Activated B cell treated with CpG ODN at 0.5 μM for 24 hours (primary cell): ENCODE measurements at regions not wholly inside any gene's neighbourhood (a gene's known extent, or its start where the extent isn't known, plus 50 kb on each side); places are given as distances from the start of the nearest gene placed in this dataset.

Experiments
- ATAC-seq: fragments of 200-7000 bp; cut with Tn5 transposase; one replicate; pipeline ENCODE4 v1.10.0; 2021; ENCODE audit warnings: low read depth, mild to moderate bottlenecking, moderate library complexity
- CTCF ChIA-PET: fragments of 350-600 bp; sonication (Branson Sonifier 250); formaldehyde crosslinking; loops from one replicate; lab custom pipeline; 2021; ENCODE audit warnings: antibody characterized with exemption; lab: Charles Lee
- POLR2A ChIA-PET: fragments of 350-600 bp; sonication (Branson Sonifier 250); formaldehyde crosslinking; loops from one replicate; lab custom pipeline; 2021; ENCODE audit warnings: antibody characterized with exemption; lab: Charles Lee
- DNase-seq: peaks from one replicate; pipeline ENCODE4 v3.0.0; 2022
- H3K27ac Mint-ChIP-seq: one replicate; pipeline ENCODE4 v1.8.0; 2020; ENCODE audit warnings: mixed read lengths
- H3K27me3 Mint-ChIP-seq: one replicate; pipeline ENCODE4 v1.8.0; 2021; ENCODE audit warnings: mixed read lengths
- H3K36me3 Mint-ChIP-seq: one replicate; pipeline ENCODE4 v1.8.0; 2021; ENCODE audit warnings: low read depth, mixed read lengths
- H3K4me1 Mint-ChIP-seq: one replicate; pipeline ENCODE4 v1.8.0; 2021; ENCODE audit warnings: mixed read lengths
- H3K4me3 Mint-ChIP-seq: one replicate; pipeline ENCODE4 v1.8.0; 2020; ENCODE audit warnings: mild to moderate bottlenecking, mixed read lengths
- H3K9me3 Mint-ChIP-seq: one replicate; pipeline ENCODE4 v1.8.0; 2020; ENCODE audit warnings: mixed read lengths
- CTCF ChIP-seq: fragments of 200-600 bp; IDR thresholded peaks from one replicate; pipeline ENCODE4 v1.8.0; 2022; ENCODE audit warnings: antibody characterized with exemption, mild to moderate bottlenecking
- intact Hi-C: fragments of 100-400 bp; cut with micrococcal nuclease; formaldehyde crosslinking; loops from one replicate; pipeline ENCODE4 v1.15.1; 2024

- no peak for ATAC-seq
- H3K4me3 Mint-ChIP-seq: no peak overlapping the region
Measured at GRCh38 chr10:42972946-42973345, 103.9 kb upstream of the RET start.

GRCh38 chr10:42973411-42973810 lies 103.5 kb upstream of the RET start:
- H3K4me3 Mint-ChIP-seq: no peak overlapping the region
- intact Hi-C loops: no loop called here
- ChIA-PET CTCF (no interaction called here), POLR2A (no interaction called here)
- no peak for TF ChIP-seq CTCF
- H3K9me3 Mint-ChIP-seq: no peaks in the 10 kb centered on the region
- H3K36me3 Mint-ChIP-seq: no peaks in the 10 kb centered on the region
- H3K4me1 Mint-ChIP-seq: no peaks in the 10 kb centered on the region
- ATAC-seq (no peak), DNase-seq (no peak)
- H3K27ac Mint-ChIP-seq: no peak overlapping the region
- no peaks in the 10 kb centered on the region for H3K27me3 Mint-ChIP-seq

More at GRCh38 chr10:42972946-42973345, 103.9 kb upstream of the RET start:
- peaks cover 3% of the 10 kb centered on the region for H3K27me3 Mint-ChIP-seq
- ChIA-PET POLR2A (no interaction called here), CTCF (no interaction called here)
- H3K27ac Mint-ChIP-seq: no peak overlapping the region
- TF ChIP-seq CTCF: no peak
- H3K36me3 Mint-ChIP-seq: no peaks in the 10 kb centered on the region
- H3K4me1 Mint-ChIP-seq: no peaks in the 10 kb centered on the region
- no peak for DNase-seq
- intact Hi-C loops: no loop called here
- no peaks in the 10 kb centered on the region for H3K9me3 Mint-ChIP-seq

- DNase-seq (peak; percentile 9), ATAC-seq (no peak)
- Mint-ChIP-seq H3K4me1 (no peaks in the 10 kb centered on the region), H3K27ac (no peak overlapping the region), H3K4me3 (no peak overlapping the region), H3K9me3 (no peaks in the 10 kb centered on the region), H3K36me3 (no peaks in the 10 kb centered on the region), H3K27me3 (no peaks in the 10 kb centered on the region)
- no peak for TF ChIP-seq CTCF
- CTCF ChIA-PET: no interaction called here
- POLR2A ChIA-PET: no interaction called here
- intact Hi-C loops: no loop called here
Measured at GRCh38 chr10:42973870-42974692, 102.8 kb upstream of the RET start.

GRCh38 chr10:42974693-42975002 lies 102.2 kb upstream of the RET start:
- ATAC-seq (no peak), DNase-seq (peak; percentile 4)
- H3K4me3 Mint-ChIP-seq: no peak overlapping the region
- no peak for TF ChIP-seq CTCF
- H3K27me3 Mint-ChIP-seq: no peaks in the 10 kb centered on the region
- intact Hi-C loops: no loop called here
- no peak overlapping the region for H3K27ac Mint-ChIP-seq
- no peaks in the 10 kb centered on the region for H3K4me1 Mint-ChIP-seq
- ChIA-PET POLR2A (no interaction called here), CTCF (no interaction called here)
- H3K36me3 Mint-ChIP-seq: no peaks in the 10 kb centered on the region
- H3K9me3 Mint-ChIP-seq: no peaks in the 10 kb centered on the region

- ChIA-PET CTCF (no interaction called here), POLR2A (no interaction called here)
- no peaks in the 10 kb centered on the region for H3K27me3 Mint-ChIP-seq
- ATAC-seq: no peak
- H3K4me3 Mint-ChIP-seq: no peak overlapping the region
- H3K27ac Mint-ChIP-seq: no peak overlapping the region
- peak; percentile 11 for DNase-seq
- no peak for TF ChIP-seq CTCF
- intact Hi-C loops: no loop called here
- H3K9me3 Mint-ChIP-seq: no peaks in the 10 kb centered on the region
- no peaks in the 10 kb centered on the region for H3K4me1 Mint-ChIP-seq
- no peaks in the 10 kb centered on the region for H3K36me3 Mint-ChIP-seq
Measured at GRCh38 chr10:42975005-42975493, 101.8 kb upstream of the RET start.
